Liver (tissue), 8 donors: ENCODE measurements at regions not wholly inside any gene's neighbourhood (a gene's known extent, or its start where the extent isn't known, plus 50 kb on each side); places are given as distances from the start of the nearest gene placed in this dataset.

Experiments
- DNase-seq: peaks from one replicate; pipeline ENCODE4 v3.0.0-alpha.2; 2017; ENCODE audit warnings: low spot score
- H3K27ac ChIP-seq, 2 donors: one replicate each; pipeline ENCODE4 v1.7.0; 2013; ENCODE audit warnings: inconsistent platforms in 2 of 2, low read length in 2 of 2, control low read depth in 1 of 2, low read depth in 1 of 2, mild to moderate bottlenecking in 1 of 2
- H3K27me3 ChIP-seq, 4 donors: one replicate each; pipeline versions ENCODE4 v1.6.1 to v1.7.0; 2013; ENCODE audit warnings: low read length in 3 of 4, inconsistent platforms in 1 of 4, mild to moderate bottlenecking in 1 of 4, moderate library complexity in 1 of 4; ENCODE audit not compliant: control insufficient read depth in 4 of 4, insufficient read depth in 4 of 4
- H3K36me3 ChIP-seq, 4 donors: one replicate each; pipeline versions ENCODE4 v1.6.1 to v1.7.0; 2013; ENCODE audit warnings: low read length in 3 of 4, mild to moderate bottlenecking in 3 of 4, low read depth in 1 of 4, moderate library complexity in 1 of 4; ENCODE audit not compliant: control insufficient read depth in 4 of 4, insufficient read depth in 3 of 4
- H3K4me1 ChIP-seq, 4 donors: one replicate each; pipeline versions ENCODE4 v1.6.1 to v1.7.0; 2013; ENCODE audit warnings: low read length in 3 of 4, mild to moderate bottlenecking in 3 of 4, moderate library complexity in 1 of 4; ENCODE audit not compliant: control insufficient read depth in 4 of 4, insufficient read depth in 4 of 4
- H3K4me3 ChIP-seq, 3 donors: one replicate each; pipeline versions ENCODE4 v1.6.1 to v1.7.0; 2013; ENCODE audit warnings: low read length in 3 of 3, control low read depth in 1 of 3, low read depth in 1 of 3, mild to moderate bottlenecking in 1 of 3
- H3K9ac ChIP-seq, 2 donors: one replicate each; pipeline ENCODE4 v1.7.0; 2013; ENCODE audit warnings: low read length in 2 of 2, mild to moderate bottlenecking in 2 of 2, moderate library complexity in 2 of 2, control low read depth in 1 of 2, low read depth in 1 of 2
- H3K9me3 ChIP-seq, 4 donors: one replicate each; pipeline versions ENCODE4 v1.6.1 to v1.7.0; 2013; ENCODE audit warnings: low read length in 3 of 4; ENCODE audit not compliant: control insufficient read depth in 4 of 4
- ATF3 ChIP-seq: IDR thresholded peaks from 2 replicates; pipeline ENCODE4 v1.6.1; 2016; ENCODE audit warnings: antibody characterized with exemption
- EGR1 ChIP-seq, 2 donors: IDR thresholded peaks; 2 replicates each; pipeline ENCODE4 v1.6.1; 2016 to 2018; ENCODE audit warnings: antibody characterized with exemption in 2 of 2, low read depth in 2 of 2
- FOXA1 ChIP-seq: IDR thresholded peaks from 2 replicates; pipeline ENCODE4 v1.6.1; 2016; ENCODE audit warnings: antibody characterized with exemption
- FOXA2 ChIP-seq: IDR thresholded peaks from 2 replicates; pipeline ENCODE4 v1.6.1; 2016; ENCODE audit warnings: antibody characterized with exemption
- GABPA ChIP-seq, 2 donors: IDR thresholded peaks in 1 of 2; conservative IDR thresholded peaks in 1 of 2; 2 replicates each; pipeline ENCODE4 v1.6.1; 2016; ENCODE audit warnings: antibody characterized with exemption in 2 of 2, mild to moderate bottlenecking in 1 of 2, moderate library complexity in 1 of 2
- HNF4A ChIP-seq, 2 donors: conservative IDR thresholded peaks; 2 replicates each; pipeline ENCODE4 v1.6.1; 2016; ENCODE audit warnings: antibody characterized with exemption in 2 of 2, mild to moderate bottlenecking in 2 of 2
- HNF4G ChIP-seq: IDR thresholded peaks from 2 replicates; pipeline ENCODE4 v1.6.1; 2016; ENCODE audit warnings: antibody characterized with exemption
- JUND ChIP-seq, 2 donors: IDR thresholded peaks; 2 replicates each; pipeline ENCODE4 v1.6.1; 2016; ENCODE audit warnings: antibody characterized with exemption in 2 of 2
- MAX ChIP-seq: IDR thresholded peaks from 2 replicates; pipeline ENCODE4 v1.6.1; 2016; ENCODE audit warnings: antibody characterized with exemption
- NR2F2 ChIP-seq: IDR thresholded peaks from 2 replicates; pipeline ENCODE4 v1.6.1; 2016; ENCODE audit warnings: antibody characterized with exemption
- RAD21 ChIP-seq, 2 donors: IDR thresholded peaks; 2 replicates each; pipeline ENCODE4 v1.6.1; 2016; ENCODE audit warnings: antibody characterized with exemption in 2 of 2, mild to moderate bottlenecking in 2 of 2
- REST ChIP-seq: IDR thresholded peaks from 2 replicates; pipeline ENCODE4 v1.6.1; 2016; ENCODE audit warnings: antibody characterized with exemption, mild to moderate bottlenecking
- RXRA ChIP-seq, 2 donors: IDR thresholded peaks; 2 replicates each; pipeline ENCODE4 v1.6.1; 2017 to 2018; ENCODE audit warnings: antibody characterized with exemption in 2 of 2, mild to moderate bottlenecking in 1 of 2
- SP1 ChIP-seq: IDR thresholded peaks from 2 replicates; pipeline ENCODE4 v1.6.1; 2018; ENCODE audit warnings: antibody characterized with exemption, mild to moderate bottlenecking
- TAF1 ChIP-seq: conservative IDR thresholded peaks from 2 replicates; pipeline ENCODE4 v1.6.1; 2016; ENCODE audit warnings: antibody characterized with exemption, mild to moderate bottlenecking
- YY1 ChIP-seq: IDR thresholded peaks from 2 replicates; pipeline ENCODE4 v1.6.1; 2016; ENCODE audit warnings: antibody characterized with exemption, mild to moderate bottlenecking
- WGBS: extraction: QIAGEN DNeasy Blood & Tissue Kit; methylation state at CpG from one replicate; pipeline ENCODE4 v1.1.7; 2013; 5-methylcytosine and 5-hydroxymethylcytosine counted together
- TF ChIP-seq, protein P1 (sequence below): fragments of 150-350 bp; IDR thresholded peaks from 2 replicates; pipeline ENCODE4 v1.5.1; 2017; ENCODE audit warnings: improper control_type of control experiment, low read depth, low read length; ENCODE audit not compliant: missing input control
- TF ChIP-seq, protein P2 (sequence below): IDR thresholded peaks from 2 replicates; pipeline ENCODE4 v1.6.1; 2016; ENCODE audit warnings: antibody characterized with exemption
- donor health status: healthy.
- donor health status: healthy.
- donor health status: healthy.
- donor health status: healthy.
- donor health status: healthy.

GRCh38 chr16:50858877-50859627 lies 117.2 kb downstream of the CYLD start:
- H3K4me1 ChIP-seq: peaks cover 0 to 13% (median 2%) of the 10 kb centered on the region in 4 donors
- no peaks in the 10 kb centered on the region for H3K36me3 ChIP-seq
- no peak overlapping the region for H3K27ac ChIP-seq
- H3K4me3 ChIP-seq: no peak overlapping the region
- no peaks in the 10 kb centered on the region for H3K27me3 ChIP-seq
- H3K9me3 ChIP-seq: no peaks in the 10 kb centered on the region
- WGBS: 82% methylated on average over 10 of the region's 10 CpGs
- DNase-seq: peak; percentile 6
- TF ChIP-seq, protein P1, sequence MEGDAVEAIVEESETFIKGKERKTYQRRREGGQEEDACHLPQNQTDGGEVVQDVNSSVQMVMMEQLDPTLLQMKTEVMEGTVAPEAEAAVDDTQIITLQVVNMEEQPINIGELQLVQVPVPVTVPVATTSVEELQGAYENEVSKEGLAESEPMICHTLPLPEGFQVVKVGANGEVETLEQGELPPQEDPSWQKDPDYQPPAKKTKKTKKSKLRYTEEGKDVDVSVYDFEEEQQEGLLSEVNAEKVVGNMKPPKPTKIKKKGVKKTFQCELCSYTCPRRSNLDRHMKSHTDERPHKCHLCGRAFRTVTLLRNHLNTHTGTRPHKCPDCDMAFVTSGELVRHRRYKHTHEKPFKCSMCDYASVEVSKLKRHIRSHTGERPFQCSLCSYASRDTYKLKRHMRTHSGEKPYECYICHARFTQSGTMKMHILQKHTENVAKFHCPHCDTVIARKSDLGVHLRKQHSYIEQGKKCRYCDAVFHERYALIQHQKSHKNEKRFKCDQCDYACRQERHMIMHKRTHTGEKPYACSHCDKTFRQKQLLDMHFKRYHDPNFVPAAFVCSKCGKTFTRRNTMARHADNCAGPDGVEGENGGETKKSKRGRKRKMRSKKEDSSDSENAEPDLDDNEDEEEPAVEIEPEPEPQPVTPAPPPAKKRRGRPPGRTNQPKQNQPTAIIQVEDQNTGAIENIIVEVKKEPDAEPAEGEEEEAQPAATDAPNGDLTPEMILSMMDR: no peak
- TF ChIP-seq RAD21 (IDR thresholded peaks at IDR 0.05) (no peak), REST (no peak), MAX (no peak), HNF4G (no peak), EGR1 (IDR thresholded peaks at IDR 0.05; ENCODE audit: low read depth in 2 of 2) (no peak), GABPA (IDR thresholded peaks at IDR 0.05 in 1 of 2, conservative IDR thresholded peaks at IDR 0.05 in 1 of 2) (no peak), HNF4A (conservative IDR thresholded peaks at IDR 0.05) (no peak), TAF1 (no peak), JUND (IDR thresholded peaks at IDR 0.05) (no peak), NR2F2 (no peak), FOXA1 (no peak), YY1 (no peak), RXRA (IDR thresholded peaks at IDR 0.05) (no peak), FOXA2 (no peak), ATF3 (no peak), SP1 (no peak)
- TF ChIP-seq, protein P2, sequence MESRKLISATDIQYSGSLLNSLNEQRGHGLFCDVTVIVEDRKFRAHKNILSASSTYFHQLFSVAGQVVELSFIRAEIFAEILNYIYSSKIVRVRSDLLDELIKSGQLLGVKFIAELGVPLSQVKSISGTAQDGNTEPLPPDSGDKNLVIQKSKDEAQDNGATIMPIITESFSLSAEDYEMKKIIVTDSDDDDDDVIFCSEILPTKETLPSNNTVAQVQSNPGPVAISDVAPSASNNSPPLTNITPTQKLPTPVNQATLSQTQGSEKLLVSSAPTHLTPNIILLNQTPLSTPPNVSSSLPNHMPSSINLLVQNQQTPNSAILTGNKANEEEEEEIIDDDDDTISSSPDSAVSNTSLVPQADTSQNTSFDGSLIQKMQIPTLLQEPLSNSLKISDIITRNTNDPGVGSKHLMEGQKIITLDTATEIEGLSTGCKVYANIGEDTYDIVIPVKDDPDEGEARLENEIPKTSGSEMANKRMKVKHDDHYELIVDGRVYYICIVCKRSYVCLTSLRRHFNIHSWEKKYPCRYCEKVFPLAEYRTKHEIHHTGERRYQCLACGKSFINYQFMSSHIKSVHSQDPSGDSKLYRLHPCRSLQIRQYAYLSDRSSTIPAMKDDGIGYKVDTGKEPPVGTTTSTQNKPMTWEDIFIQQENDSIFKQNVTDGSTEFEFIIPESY: no peak
- no peak overlapping the region for H3K9ac ChIP-seq
